ENCODE measurements at regions not wholly inside any gene's neighbourhood (a gene's known extent, or its start where the extent isn't known, plus 50 kb on each side); places are given as distances from the start of the nearest gene placed in this dataset.

DNA sequence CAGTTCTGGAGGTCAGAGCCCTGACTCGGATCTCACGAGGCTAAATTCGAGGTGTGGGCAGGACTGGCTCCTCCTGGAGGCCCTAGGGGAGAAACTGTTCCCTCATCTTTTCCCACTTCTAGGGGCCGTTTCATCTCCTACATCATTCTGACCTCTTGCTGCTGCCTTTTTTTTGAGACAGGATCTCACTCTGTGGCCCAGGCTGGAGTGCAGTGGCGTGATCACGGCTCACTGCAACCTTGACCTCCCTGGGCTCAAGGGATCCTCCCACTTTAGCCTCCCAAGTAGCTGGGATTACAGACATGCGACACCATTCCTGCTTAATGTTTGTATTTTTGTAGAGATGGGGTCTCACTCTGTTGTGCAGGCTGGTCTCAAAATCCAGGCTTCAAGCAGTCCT is 244.1 kb upstream of the GSE1 start:
- TF ChIP-seq, protein P1, sequence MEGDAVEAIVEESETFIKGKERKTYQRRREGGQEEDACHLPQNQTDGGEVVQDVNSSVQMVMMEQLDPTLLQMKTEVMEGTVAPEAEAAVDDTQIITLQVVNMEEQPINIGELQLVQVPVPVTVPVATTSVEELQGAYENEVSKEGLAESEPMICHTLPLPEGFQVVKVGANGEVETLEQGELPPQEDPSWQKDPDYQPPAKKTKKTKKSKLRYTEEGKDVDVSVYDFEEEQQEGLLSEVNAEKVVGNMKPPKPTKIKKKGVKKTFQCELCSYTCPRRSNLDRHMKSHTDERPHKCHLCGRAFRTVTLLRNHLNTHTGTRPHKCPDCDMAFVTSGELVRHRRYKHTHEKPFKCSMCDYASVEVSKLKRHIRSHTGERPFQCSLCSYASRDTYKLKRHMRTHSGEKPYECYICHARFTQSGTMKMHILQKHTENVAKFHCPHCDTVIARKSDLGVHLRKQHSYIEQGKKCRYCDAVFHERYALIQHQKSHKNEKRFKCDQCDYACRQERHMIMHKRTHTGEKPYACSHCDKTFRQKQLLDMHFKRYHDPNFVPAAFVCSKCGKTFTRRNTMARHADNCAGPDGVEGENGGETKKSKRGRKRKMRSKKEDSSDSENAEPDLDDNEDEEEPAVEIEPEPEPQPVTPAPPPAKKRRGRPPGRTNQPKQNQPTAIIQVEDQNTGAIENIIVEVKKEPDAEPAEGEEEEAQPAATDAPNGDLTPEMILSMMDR (IDR thresholded peaks at IDR 0.05) = no peak
- TF ChIP-seq POLR2A (IDR thresholded peaks at IDR 0.05) (no peak), POLR2AphosphoS5 (IDR thresholded peaks at IDR 0.05) (no peak)
